Erythroblast (primary cell): ENCODE measurements at regions not wholly inside any gene's neighbourhood (a gene's known extent, or its start where the extent isn't known, plus 50 kb on each side); places are given as distances from the start of the nearest gene placed in this dataset.

Experiments used
- GATA1 ChIP-seq: IDR thresholded peaks from 2 replicates; pipeline ENCODE4 v1.6.1; 2011; ENCODE audit warnings: low read depth, mild to moderate bottlenecking, control low read depth, low read length, moderate library complexity
- POLR2A ChIP-seq: IDR thresholded peaks from 2 replicates; pipeline ENCODE4 v1.6.1; 2011; ENCODE audit warnings: mild to moderate bottlenecking, low read length

DNA sequence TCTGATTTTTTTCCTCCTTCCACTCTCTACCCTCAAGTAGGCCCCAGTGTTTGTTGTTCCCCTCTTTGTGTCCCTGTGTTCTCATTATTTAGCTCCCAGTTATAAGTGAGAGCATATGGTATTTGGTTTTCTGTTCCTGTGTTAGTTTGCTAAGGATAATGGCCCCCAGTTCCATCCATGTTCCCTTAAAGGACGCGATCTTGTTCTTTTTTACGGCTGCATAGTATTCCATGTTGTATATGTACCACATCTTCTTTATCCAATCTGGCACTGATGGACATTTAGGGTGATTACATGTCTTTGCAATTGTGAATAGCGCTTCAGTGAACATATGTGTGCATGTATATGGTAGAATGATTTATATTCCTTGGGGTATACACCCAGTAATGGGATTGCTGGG is 54.5 kb upstream of the BTC start:
- TF ChIP-seq POLR2A (no peak), GATA1 (no peak)
